ENCODE measurements at regions not wholly inside any gene's neighbourhood (a gene's known extent, or its start where the extent isn't known, plus 50 kb on each side); places are given as distances from the start of the nearest gene placed in this dataset.
"Not testable (repeated sequence)": the region's sequence is repeated elsewhere in the genome, so short reads cannot be mapped to it uniquely, and the experiment has no call there.

GRCh38 chr12:19998961-19999804 is 369.2 kb upstream of the PDE3A start:
- no peak overlapping the region for H3K4me3 ChIP-seq (ENCODE audit: low read depth, low read length)
- no peak for DNase-seq (ENCODE audit: low read depth)
- no peak for TF ChIP-seq CTCF (IDR thresholded peaks at IDR 0.05; ENCODE audit: insufficient read depth, low read depth, low read length)

- DNase-seq (ENCODE audit: low read depth) = no peak
- H3K4me3 ChIP-seq (ENCODE audit: low read depth, low read length) = no peak overlapping the region
- TF ChIP-seq CTCF (IDR thresholded peaks at IDR 0.05; ENCODE audit: insufficient read depth, low read depth, low read length) = no peak
These were observed 368.6 kb upstream of the PDE3A start for GRCh38 chr12:19999805-20000138.

GRCh38 chr12:20000229-20000849 is 368.0 kb upstream of the PDE3A start:
- no peak for TF ChIP-seq CTCF (IDR thresholded peaks at IDR 0.05; ENCODE audit: insufficient read depth, low read depth, low read length)
- DNase-seq (ENCODE audit: low read depth) = peak; percentile 28
- H3K4me3 ChIP-seq (ENCODE audit: low read depth, low read length) = no peak overlapping the region

GRCh38 chr12:20003252-20003651 is 365.1 kb upstream of the PDE3A start:
- no peak overlapping the region for H3K4me3 ChIP-seq (ENCODE audit: low read depth, low read length)
- no peak for TF ChIP-seq CTCF (IDR thresholded peaks at IDR 0.05; ENCODE audit: insufficient read depth, low read depth, low read length)

GRCh38 chr12:20004952-20005351 is 363.4 kb upstream of the PDE3A start:
- no peak overlapping the region for H3K4me3 ChIP-seq (ENCODE audit: low read depth, low read length)
- no peak for TF ChIP-seq CTCF (IDR thresholded peaks at IDR 0.05; ENCODE audit: insufficient read depth, low read depth, low read length)
- peak; percentile 14 for DNase-seq (ENCODE audit: low read depth)

More at GRCh38 chr12:20003252-20003651, 365.1 kb upstream of the PDE3A start:
- DNase-seq (ENCODE audit: low read depth) = no peak

GRCh38 chr12:20006871-20007730 is 361.2 kb upstream of the PDE3A start:
- TF ChIP-seq CTCF (IDR thresholded peaks at IDR 0.05; ENCODE audit: insufficient read depth, low read depth, low read length) = no peak
- H3K4me3 ChIP-seq (ENCODE audit: low read depth, low read length) = no peak overlapping the region
- DNase-seq (ENCODE audit: low read depth) = peak; percentile 67

GRCh38 chr12:20009965-20010364 is 358.4 kb upstream of the PDE3A start:
- DNase-seq (ENCODE audit: low read depth); H3K4me3 ChIP-seq (ENCODE audit: low read depth, low read length): not testable (repeated sequence)

All from fibroblast of villous mesenchyme (primary cell).